NCI-H526 (cell line): ENCODE measurements at regions not wholly inside any gene's neighbourhood (a gene's known extent, or its start where the extent isn't known, plus 50 kb on each side); places are given as distances from the start of the nearest gene placed in this dataset.
"Not testable (repeated sequence)": the region's sequence is repeated elsewhere in the genome, so short reads cannot be mapped to it uniquely, and the experiment has no call there.

Experiments used
- DNase-seq, 2 experiments: peaks; one replicate each; lab custom pipeline; 2025; lab: John Stamatoyannopoulos, UW

DNA sequence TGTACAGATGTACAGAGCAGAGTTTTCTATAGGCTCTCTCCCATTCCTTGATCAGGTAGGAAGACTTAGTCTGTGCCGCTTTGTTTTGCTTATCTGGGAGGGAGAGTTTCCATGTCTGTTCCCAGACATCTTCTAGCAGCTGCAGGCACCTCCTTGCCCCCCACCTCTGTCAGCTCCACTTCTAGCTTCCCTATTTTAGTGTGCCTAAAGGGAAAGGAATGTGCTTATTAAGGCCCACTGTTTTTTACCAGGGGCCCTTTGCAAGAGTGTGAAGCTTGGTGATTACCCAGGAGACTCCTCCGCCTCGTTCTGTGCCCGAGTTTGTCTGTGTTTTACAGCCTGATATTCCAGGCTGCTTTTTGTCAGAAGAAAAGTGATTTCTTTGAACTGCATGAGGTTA is 1984.4 kb downstream of the OLFM4 start:
- no peak for DNase-seq

DNA sequence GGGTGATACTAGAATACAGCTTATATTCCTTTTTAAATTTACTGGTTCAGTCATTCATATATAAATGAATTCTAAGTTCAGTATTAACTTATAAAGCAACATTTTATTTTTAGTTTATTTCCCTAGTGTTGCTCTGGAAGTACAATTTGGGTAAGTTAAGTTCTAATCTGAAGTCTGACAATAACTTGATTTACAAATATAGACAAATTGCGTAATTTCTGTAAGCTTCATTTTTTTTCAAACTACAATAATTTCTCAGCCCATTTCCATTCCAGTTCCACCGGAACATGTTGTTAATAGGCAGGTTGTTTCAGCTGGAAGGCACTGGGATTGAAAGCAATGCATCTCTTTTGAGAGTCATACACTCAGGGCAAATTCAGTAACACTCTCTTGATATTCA is 2000.7 kb downstream of the OLFM4 start:
- DNase-seq: no peak

DNA sequence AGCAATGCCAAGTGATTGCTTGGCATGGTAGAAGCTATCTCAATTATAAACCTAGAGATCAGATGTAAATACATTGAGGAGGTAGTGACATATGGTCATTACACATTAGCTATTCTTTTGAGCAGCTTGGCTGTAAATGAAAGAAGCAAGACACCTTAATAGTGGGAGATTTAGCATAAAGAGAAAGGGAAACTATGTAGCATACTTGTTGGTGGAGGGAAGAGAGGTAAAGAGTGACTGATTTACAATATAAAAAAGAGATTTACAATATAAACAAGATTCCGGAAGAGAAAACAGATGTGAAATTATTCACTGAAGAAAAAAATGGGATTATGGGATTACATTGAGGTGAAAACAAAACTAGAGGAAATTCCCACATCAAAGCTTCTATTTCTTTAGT is 2009.6 kb downstream of the OLFM4 start:
- no peak for DNase-seq

DNA sequence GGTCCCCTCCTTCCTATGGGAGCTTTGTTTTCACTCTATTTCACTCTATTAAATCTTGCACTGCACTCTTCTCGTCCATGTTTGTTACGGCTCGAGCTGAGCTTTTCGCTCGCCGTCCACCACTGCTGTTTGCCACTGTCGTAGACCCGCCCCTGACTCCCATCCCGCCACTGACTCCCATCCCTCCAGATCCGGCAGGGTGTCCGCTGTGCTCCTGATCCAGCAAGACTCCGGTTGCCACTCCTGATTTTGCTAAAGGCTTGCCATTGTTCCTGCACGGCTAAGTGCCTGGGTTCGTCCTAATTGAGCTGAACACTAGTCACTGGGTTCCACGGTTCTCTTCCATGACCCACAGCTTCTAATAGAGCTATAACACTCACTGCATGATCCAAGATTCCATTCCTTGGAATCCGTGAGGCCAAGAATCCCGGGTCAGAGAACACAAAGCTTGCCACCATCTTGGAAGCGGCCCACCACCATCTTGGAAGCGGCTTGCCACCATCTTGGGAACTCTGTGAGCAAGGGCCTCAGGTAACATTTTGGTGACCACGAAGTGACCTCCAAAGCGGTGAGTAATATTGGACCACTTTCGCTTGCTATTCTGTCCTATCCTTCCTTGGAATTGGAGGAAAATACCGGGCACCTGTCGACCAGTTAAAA is 2025.4 kb downstream of the OLFM4 start:
- DNase-seq: not testable (repeated sequence)

DNA sequence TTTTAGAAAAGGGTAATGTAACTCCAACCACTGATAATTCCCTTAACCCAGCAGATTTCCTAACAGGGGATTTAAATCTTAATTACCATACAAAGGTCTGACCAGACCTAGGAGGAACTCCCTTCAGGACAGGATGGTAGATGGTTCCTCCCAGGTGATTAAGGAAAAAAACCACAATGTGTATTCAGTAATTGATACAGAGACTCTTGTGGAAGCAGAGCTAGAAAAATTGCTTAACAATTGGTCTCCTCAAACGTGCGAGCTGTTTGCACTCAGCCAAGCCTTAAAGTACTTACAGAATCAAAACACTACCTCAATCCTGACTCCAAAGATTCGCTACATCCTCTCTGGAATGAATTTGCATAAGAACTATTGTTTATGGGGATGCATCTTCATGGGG is 2027.1 kb downstream of the OLFM4 start:
- peak; percentile 64 to 74 for DNase-seq

DNA sequence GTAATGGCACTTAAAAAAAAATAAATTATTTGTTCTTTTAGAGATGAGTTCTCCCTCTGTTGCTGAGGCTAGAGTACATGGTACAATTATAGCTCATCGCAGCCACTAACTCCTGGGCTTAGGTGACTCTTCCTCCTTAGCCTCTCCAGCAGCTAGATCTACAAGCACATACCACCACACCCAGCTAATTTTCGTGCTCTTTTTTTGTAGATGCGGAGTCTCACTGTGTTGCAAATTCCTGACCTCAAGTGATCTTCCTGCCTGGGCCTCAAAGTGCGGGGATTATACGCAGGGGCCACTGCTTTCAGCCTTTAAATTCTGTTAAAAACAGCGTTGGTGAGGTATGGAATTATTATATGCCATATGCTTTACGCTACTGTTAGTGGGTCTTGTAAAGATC is 2034.0 kb downstream of the OLFM4 start:
- DNase-seq: no peak

DNA sequence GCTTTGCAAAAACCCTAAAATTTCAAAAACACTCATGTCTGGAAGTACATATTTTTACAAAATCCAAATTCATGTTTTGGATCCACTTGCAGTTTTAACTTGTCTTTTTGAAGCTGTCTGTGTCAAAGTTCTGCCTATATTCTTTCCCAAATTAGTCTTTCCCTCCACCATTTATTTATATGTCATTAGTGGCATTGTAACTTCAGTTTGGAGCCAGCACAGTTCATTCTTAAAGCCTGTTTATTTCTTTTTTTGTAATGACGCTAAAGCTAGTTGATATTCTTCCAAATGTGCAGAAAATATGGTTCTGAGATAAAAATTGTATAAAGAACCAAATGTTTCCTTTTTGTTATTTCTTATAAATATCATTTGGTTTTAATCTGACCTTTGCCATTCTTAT is 2039.3 kb downstream of the OLFM4 start:
- DNase-seq: no peak

DNA sequence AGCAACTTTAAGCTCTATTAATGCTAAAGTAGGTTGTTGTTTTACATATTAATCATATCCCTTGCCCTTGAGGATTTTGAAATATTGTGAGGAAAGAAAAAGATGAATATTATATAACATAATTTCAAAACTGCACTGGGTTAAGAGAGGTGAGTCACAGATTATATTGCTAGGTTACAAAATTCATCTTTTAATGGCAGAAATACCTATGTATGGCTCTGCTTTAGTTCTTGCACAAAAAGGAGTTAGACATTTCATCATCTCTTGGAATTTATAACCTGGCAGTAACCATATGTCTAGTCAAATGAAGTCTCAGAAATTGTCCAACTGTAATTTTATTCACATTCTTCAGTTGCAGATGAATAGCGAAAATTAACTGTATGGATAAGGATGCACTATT is 2041.1 kb downstream of the OLFM4 start:
- DNase-seq: no peak

DNA sequence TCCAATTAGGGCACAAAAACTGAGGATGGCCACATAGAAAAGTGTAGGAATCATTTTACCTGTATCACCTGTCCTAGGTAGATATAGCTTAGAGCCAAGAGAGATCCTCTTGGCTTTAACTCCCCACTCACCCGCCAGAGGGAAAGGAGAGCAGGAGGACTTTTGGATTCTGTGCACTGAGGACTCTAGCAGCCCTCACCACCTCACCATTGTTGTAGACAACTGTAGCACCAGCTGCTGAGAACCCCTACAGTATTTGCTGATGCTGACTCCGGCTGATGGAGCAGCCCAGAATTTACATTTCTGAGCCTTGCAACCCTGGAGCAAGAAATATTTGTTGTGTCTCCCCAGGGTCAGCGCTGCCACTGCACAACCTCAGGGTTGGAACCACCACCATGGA is 2044.4 kb downstream of the OLFM4 start:
- no peak for DNase-seq

DNA sequence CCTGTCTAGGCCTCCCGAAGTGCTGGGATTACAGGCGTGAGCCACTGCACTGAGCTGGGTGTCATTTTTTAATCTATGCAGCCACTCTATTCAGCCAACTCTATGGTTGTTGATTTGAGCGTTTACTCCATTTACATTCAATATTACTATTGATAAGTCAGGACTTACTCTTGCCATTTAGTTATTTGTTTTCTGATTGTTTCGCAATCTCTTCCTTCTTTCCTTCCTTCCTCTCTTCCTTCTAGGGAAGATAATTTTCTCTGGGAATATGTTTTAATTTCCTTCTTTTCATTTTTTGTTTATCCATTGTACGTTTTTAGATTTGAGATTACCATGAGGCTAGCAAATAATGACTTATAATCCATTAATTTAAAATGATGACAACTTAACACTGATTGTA is 2056.0 kb downstream of the OLFM4 start:
- DNase-seq: no peak

DNA sequence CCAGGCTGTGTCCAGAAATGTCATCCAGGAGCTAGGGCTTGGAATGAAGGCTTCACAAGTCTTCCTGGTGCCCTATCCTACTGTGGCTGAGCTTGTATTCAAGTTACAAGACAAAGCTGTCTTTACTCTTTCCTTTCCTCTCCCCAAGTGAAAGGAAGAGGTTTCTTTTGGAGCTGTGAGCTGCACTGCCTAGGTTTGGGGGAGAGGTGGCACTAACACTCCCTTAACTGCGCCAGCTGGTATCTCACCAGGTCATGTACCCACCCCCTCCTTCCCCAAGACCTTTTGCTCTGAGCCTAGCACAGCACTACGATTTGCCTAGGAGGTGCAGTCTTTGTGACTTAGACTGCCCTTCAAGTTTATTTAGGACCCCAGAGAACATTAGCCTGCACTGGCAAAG is 2053.6 kb upstream of the PRR20A start:
- DNase-seq: no peak

DNA sequence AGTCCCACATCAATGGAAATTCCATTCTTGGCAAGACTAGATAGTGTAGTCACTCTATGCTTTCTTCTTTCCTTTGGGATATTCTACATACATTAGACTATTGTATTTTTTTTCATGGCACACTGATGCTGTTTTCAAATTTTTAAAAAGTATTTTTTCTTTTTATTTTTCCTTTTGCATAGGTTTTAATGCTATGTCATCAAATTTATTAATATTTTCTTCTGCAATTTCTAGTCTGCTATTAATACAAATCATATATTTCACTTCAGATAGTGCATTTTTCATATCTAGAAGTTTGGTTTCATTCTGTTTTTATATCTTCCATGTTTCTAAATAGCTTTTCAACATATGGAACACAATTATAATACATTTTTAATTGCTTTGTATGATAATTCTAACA is 2050.1 kb upstream of the PRR20A start:
- DNase-seq: no peak

DNA sequence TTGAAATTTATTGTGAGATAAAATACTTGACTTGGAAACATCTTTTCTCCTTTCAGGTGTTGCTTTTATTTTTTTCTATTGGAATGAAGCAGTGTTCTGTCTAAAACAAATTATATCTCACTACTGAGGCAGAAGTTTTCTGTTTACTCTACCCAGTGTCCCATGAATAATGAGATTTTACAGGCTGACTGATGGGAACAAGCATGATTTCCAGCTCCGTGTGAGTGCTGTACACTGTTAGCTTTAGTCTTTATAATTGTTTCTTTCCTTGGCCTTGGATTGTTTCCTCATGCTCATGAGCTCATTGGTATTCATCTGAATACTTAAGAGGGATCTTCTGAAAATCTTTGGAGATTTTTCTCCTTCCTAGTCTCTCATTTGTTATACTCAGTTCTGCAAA is 2049.5 kb upstream of the PRR20A start:
- no peak for DNase-seq

DNA sequence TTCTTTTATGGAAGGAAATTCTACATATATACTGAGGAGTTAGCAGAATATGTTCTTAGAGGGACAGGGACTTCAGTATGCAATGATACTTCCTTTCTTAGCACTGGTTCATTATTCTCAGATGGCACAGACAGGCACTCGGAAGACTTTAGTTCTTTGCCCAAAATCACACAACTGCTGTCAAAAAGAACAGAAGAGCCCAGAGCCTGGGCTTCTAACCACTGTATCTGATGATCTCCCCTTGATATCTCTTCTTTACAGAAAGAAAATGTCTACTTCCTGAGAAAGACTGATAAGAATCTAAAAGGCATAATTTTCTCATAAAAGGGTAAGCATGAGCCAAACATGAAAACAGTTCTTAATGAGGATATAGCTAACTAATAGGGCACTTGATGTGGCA is 2034.2 kb upstream of the PRR20A start:
- no peak for DNase-seq

DNA sequence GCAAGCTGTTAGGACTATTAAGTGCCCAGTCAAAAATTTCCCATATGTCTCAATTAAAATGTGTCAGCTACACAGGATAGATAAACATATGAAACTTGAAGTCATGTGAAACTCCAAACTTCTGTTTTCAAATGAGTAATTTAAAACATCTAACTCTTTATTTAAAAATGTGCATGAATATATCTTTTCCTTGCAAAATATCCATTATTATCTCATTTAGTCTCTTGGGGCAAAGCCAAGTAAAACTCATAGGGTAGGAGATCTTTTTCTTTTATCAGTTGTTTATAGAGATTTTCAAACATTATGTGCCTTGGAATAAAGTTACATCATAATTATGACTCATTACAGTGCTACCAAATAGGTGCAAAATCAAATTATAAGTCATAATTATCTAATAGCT is 2020.1 kb upstream of the PRR20A start:
- no peak for DNase-seq

DNA sequence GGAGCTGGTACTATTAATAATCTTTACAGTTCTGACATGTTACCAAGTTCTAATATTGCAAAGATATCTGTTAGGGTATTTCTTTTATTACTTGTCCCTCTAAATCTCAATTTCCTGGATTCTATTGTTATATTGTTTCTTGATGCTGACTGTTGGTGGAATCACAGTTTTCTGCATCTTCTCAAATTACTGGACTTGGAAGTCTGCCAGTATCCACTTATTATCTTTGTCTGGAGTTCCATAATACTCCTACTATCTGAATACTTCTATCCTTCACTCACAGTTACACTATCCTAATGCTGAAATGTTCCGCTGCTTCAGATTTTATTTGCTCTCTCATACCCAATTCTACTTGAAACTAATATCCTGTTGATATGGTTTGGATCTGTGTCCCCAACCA is 1985.7 kb upstream of the PRR20A start:
- DNase-seq: no peak

DNA sequence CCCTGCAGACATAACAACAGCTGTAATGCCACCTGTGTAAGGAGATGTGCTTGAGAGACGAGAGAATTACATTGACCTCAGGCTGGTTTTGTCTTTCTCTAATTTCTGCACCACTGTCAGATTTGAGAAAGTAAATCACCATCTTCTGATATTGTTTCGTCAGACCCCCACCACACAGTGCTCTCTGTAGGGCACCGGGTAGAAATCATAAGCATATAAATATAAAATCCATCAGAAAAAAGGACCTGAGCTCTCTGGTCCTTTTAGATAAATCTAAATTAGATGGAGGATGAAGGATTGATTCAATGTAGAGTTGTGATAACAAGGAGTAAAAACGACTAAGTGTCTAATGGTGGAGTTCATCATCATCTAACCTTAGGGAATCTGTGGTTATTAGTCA is 1981.0 kb upstream of the PRR20A start:
- no peak for DNase-seq

DNA sequence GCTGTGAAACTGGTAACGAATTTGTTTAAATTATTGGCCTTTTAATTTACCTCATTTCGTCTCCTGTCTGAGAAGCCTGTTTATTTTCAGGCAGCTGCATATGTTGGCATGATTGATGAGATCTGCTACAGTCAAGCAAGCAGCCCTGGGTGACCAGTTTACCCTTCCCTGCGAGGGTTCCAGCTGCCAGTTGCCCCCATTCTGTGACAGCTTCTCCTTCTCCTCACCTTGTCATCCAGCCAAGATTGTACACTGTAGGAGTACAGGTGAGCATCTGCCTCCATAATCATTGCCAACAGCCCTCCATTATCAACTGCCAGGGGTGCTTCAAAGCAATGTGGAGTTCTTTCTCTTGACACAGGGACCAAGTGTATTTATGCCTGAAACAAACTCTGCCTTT is 1979.9 kb upstream of the PRR20A start:
- DNase-seq: peak in 1 of 2 experiments; percentile 41

DNA sequence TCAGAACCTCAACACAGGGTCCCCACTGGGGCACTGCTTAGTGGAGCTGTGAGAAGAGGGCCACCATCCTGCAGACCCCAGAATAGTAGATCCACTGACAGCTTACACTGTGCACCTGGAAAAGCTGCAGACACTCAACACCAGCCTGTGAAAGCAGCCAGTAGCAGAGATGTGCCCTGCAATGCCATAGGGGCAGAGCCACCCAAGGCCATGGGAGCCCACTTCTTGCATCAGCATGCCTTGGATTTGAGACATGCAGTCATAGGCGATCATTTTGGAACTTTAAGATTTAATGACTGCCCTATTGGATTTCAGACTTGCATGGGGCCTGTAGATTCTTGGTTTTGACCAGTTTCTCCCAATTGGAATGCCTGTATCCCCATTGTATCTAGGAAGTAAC is 1962.1 kb upstream of the PRR20A start:
- not testable (repeated sequence) for DNase-seq

DNA sequence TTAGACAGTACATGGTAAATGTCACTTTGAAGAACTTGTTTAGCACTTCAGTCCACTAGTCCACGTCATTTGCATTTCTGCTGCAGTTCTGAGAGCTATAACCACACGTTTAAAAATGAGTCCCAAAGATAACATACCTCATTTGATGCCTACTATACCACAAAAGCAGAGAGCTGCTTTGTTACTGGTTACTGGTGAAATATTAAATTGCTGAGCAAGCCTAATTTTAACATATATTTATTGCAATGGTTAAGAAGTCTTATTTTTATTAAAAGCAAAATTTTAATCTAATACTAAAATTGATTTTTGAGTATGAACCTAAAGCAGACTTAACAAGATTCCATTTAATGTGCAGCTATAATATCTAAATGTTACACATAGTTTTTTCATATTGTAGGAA is 1949.7 kb upstream of the PRR20A start:
- peak in 1 of 2 experiments; percentile 45 for DNase-seq

DNA sequence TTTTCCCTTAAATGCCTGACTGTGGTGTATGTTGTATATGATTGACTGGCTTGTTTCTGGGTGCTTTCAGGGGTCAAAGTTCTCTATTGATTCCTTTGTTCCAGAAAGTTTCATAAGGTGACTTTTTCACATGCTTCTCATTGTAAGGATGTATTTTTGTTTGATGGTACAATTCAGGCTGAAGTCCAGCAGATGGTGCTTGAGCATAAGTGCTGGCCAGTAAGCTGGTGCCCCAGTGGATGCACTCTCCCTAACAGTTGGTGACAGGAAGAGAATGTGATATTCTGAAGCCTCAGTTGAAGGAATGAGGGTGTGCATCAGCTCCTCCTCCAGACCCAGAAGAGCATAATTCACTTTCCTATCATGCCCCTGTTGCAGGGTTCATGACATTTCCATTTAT is 1941.6 kb upstream of the PRR20A start:
- DNase-seq: peak in 1 of 2 experiments; percentile 13

DNA sequence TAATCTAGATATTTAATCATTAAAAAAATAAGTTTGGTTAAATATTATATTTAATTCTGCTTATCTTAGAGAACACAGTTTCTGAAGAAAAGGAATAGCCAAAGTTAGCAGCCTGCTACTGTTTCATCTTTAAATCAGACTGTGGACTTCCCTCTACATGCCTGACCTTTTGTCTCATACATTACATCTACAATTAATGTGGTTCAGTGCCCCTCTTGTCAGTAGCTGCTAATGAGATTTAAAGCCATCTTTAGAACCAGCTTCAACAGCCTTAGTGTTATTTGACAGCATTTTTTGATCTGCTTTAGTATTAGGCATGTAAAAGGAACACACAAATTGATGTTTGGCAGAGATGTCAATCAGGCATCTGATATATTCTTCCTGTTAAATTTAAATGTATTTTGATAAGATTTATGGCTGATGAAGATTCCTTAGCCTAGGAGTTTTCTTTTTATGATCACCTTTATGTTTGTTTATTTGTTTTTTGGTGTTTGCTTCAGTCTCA is 1925.8 kb upstream of the PRR20A start:
- no peak for DNase-seq

DNA sequence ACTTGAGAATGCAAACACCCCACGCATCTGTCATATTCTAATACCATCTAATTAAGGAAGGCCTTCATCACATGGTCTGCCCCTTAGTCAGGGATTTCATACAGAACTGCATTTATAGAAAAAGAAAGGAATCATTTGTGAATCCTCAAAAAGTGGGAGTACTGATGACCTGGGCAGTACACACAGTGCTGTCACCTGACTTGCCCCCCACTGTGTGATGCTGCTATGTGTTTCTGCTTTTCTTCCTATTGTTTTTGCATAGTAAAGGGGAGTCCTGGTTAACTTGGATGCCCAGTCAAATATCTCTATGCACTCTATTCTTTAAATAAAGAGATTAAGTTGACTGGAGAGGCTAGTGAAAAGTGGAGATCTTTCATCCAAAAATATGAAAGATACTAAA is 1921.2 kb upstream of the PRR20A start:
- no peak for DNase-seq

DNA sequence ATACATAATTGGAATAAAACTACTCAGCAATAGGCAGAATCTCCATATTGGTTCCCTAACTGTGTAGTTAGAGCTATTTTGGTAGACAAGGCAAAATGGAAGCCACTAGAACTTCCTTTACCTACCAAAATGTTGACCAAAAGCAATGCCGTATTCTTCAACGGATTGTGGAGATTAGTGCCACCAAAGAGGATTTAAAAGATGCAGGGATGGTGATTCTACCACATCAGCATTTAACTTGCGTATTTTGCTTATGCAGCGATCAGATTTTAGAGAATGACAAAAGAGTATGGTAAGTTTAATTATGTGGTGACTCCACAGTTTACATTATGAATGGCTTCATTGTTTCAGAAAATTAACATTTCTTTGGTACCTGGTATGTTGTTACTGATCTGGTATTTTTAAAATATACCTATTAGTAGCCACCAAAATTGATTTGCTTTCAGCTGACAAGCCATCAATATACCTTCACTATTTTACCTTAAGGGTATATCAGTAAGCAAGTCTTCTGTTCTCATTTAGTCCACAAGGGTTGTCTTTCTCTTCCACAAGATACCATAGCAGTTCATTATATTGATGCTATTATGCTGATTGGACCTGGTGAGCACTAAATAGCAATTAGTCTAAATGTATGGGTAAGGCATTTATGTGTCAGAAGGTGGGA is 1910.7 kb upstream of the PRR20A start:
- no peak for DNase-seq
